Ureter (tissue), 1 donor: ENCODE measurements at regions not wholly inside any gene's neighbourhood (a gene's known extent, or its start where the extent isn't known, plus 50 kb on each side); places are given as distances from the start of the nearest gene placed in this dataset.

Source experiments
- DNase-seq: peaks from one replicate; pipeline ENCODE4 v3.0.0-alpha.2; 2020; ENCODE audit warnings: low spot score
- donor health status: DM: yes; HTN: yes; CAD: no.

- DNase-seq: no peak
Observed at GRCh38 chr9:121550041-121550440, 50.4 kb upstream of the GGTA1 start.

GRCh38 chr9:121550569-121551512 lies 51.2 kb upstream of the GGTA1 start:
- DNase-seq: peak; percentile 85

- no peak for DNase-seq
Observed at GRCh38 chr9:121551985-121552753, 52.5 kb upstream of the GGTA1 start.

- no peak for DNase-seq
Observed at GRCh38 chr9:121556082-121556481, 56.4 kb upstream of the GGTA1 start.

- DNase-seq: peak; percentile 71
Observed at GRCh38 chr9:121556580-121556979, 56.9 kb upstream of the GGTA1 start.

- DNase-seq: peak; percentile 88
Observed at GRCh38 chr9:121557581-121558447, 58.2 kb upstream of the GGTA1 start.

GRCh38 chr9:121558473-121558872 lies 58.8 kb upstream of the GGTA1 start:
- no peak for DNase-seq

- no peak for DNase-seq
Observed at GRCh38 chr9:121559183-121559582, 59.5 kb upstream of the GGTA1 start.

GRCh38 chr9:121560921-121561320 lies 61.3 kb upstream of the GGTA1 start:
- no peak for DNase-seq

- no peak for DNase-seq
Observed at GRCh38 chr9:121561385-121562222, 62.0 kb upstream of the GGTA1 start.

GRCh38 chr9:121562301-121562700 lies 62.7 kb upstream of the GGTA1 start:
- peak; percentile 70 for DNase-seq

- no peak for DNase-seq
Observed at GRCh38 chr9:121563425-121563824, 63.8 kb upstream of the GGTA1 start.

GRCh38 chr9:121563881-121564460 lies 64.3 kb upstream of the GGTA1 start:
- DNase-seq: no peak

GRCh38 chr9:121564504-121565260 lies 65.0 kb upstream of the GGTA1 start:
- DNase-seq: peak; percentile 84

GRCh38 chr9:121566481-121567465 lies 67.1 kb upstream of the GGTA1 start:
- DNase-seq: no peak

- DNase-seq: no peak
Observed at GRCh38 chr9:121567500-121568342, 68.1 kb upstream of the GGTA1 start.
